H9 (cell line): ENCODE measurements at regions not wholly inside any gene's neighbourhood (a gene's known extent, or its start where the extent isn't known, plus 50 kb on each side); places are given as distances from the start of the nearest gene placed in this dataset.

Experiments
- DNase-seq: peaks from one replicate; pipeline ENCODE4 v3.0.0-alpha.2; 2017
- H2AFZ ChIP-seq: one replicate; pipeline ENCODE4 v1.6.1; 2013; ENCODE audit warnings: mild to moderate bottlenecking, low read length, control low read depth, moderate library complexity
- H2AK5ac ChIP-seq: 2 replicates; pipeline ENCODE4 v1.6.1; 2013; ENCODE audit warnings: low read length, control low read depth, mixed read lengths; ENCODE audit not compliant: insufficient read length
- H2BK120ac ChIP-seq: one replicate; pipeline ENCODE4 v1.6.1; 2013; ENCODE audit warnings: low read depth, mild to moderate bottlenecking, low read length, control low read depth, inconsistent platforms; ENCODE audit not compliant: poor library complexity, severe bottlenecking
- H2BK12ac ChIP-seq: 2 replicates; pipeline ENCODE4 v1.6.1; 2013; ENCODE audit warnings: low read length, control low read depth, mixed read lengths, low read depth; ENCODE audit not compliant: insufficient read length
- H2BK15ac ChIP-seq: 2 replicates; pipeline ENCODE4 v1.6.1; 2013; ENCODE audit warnings: low read depth, low read length, control low read depth
- H2BK20ac ChIP-seq: one replicate; pipeline ENCODE4 v1.6.1; 2013; ENCODE audit warnings: low read depth, mild to moderate bottlenecking, low read length, control low read depth, inconsistent platforms; ENCODE audit not compliant: poor library complexity, severe bottlenecking
- H2BK5ac ChIP-seq: 2 replicates; pipeline ENCODE4 v1.6.1; 2013; ENCODE audit warnings: low read length, control low read depth, mixed read lengths; ENCODE audit not compliant: insufficient read length
- H3K14ac ChIP-seq: 2 replicates; pipeline ENCODE4 v1.6.1; 2013; ENCODE audit warnings: low read length, control low read depth; ENCODE audit not compliant: insufficient read depth
- H3K18ac ChIP-seq: 2 replicates; pipeline ENCODE4 v1.6.1; 2013; ENCODE audit warnings: low read depth, mild to moderate bottlenecking, mixed read lengths, low read length, control low read depth; ENCODE audit not compliant: insufficient read length
- H3K23ac ChIP-seq: 2 replicates; pipeline ENCODE4 v1.6.1; 2013; ENCODE audit warnings: low read length, control low read depth, mixed read lengths, low read depth; ENCODE audit not compliant: insufficient read length
- H3K23me2 ChIP-seq: 2 replicates; pipeline ENCODE4 v1.6.1; 2013; ENCODE audit warnings: low read depth, mild to moderate bottlenecking, mixed read lengths, low read length, control low read depth; ENCODE audit not compliant: insufficient read length, poor library complexity, severe bottlenecking
- H3K27ac ChIP-seq: 2 replicates; pipeline ENCODE4 v1.5.1; 2013; ENCODE audit warnings: low read length, control low read depth, mixed read lengths, low read depth; ENCODE audit not compliant: insufficient read length
- H3K27me3 ChIP-seq: 2 replicates; pipeline ENCODE4 v1.6.1; 2013; ENCODE audit warnings: low read length, control low read depth, inconsistent platforms; ENCODE audit not compliant: insufficient read depth
- H3K4ac ChIP-seq: 2 replicates; pipeline ENCODE4 v1.6.1; 2013; ENCODE audit warnings: low read depth, mild to moderate bottlenecking, control low read depth, inconsistent platforms, low read length, moderate library complexity
- H3K4me1 ChIP-seq: 2 replicates; pipeline ENCODE4 v1.6.1; 2013; ENCODE audit warnings: low read length, control low read depth, inconsistent platforms; ENCODE audit not compliant: insufficient read depth
- H3K4me2 ChIP-seq: 2 replicates; pipeline ENCODE4 v1.6.1; 2013; ENCODE audit warnings: low read length, control low read depth, mixed read lengths; ENCODE audit not compliant: insufficient read length, insufficient read depth
- H3K56ac ChIP-seq: 2 replicates; pipeline ENCODE4 v1.6.1; 2013; ENCODE audit warnings: low read depth, mild to moderate bottlenecking, mixed read lengths, low read length, control low read depth; ENCODE audit not compliant: insufficient read length
- H3K79me1 ChIP-seq: 2 replicates; pipeline ENCODE4 v1.6.1; 2013; ENCODE audit warnings: low read depth, mild to moderate bottlenecking, moderate library complexity, low read length, control low read depth, inconsistent platforms; ENCODE audit not compliant: insufficient read depth, poor library complexity, severe bottlenecking
- H3K79me2 ChIP-seq: 2 replicates; pipeline ENCODE4 v1.6.1; 2013; ENCODE audit warnings: low read length, control low read depth, inconsistent platforms; ENCODE audit not compliant: insufficient read depth
- H3K9ac ChIP-seq: 2 replicates; pipeline ENCODE4 v1.6.1; 2013; ENCODE audit warnings: low read length, control low read depth, mixed read lengths; ENCODE audit not compliant: insufficient read length; ENCODE audit errors: extremely low read depth
- H3K9me3 ChIP-seq: one replicate; pipeline ENCODE4 v1.6.1; 2013; ENCODE audit warnings: low read depth, low read length, inconsistent platforms; ENCODE audit not compliant: control insufficient read depth
- H3T11ph ChIP-seq: one replicate; pipeline ENCODE4 v1.6.1; 2013; ENCODE audit warnings: mild to moderate bottlenecking, low read length, control low read depth, inconsistent platforms
- H4K20me1 ChIP-seq: one replicate; pipeline ENCODE4 v1.6.1; 2013; ENCODE audit not compliant: control insufficient read depth, insufficient read length, insufficient read depth
- H4K5ac ChIP-seq: 2 replicates; pipeline ENCODE4 v1.6.1; 2013; ENCODE audit warnings: low read depth, mild to moderate bottlenecking, mixed read lengths, low read length, control low read depth; ENCODE audit not compliant: insufficient read length
- H4K8ac ChIP-seq: replicated peaks from 2 replicates; pipeline ENCODE4 v1.6.1; 2013; ENCODE audit warnings: low read length, control low read depth, mixed read lengths, low read depth; ENCODE audit not compliant: insufficient read length
- H4K91ac ChIP-seq: 2 replicates; pipeline ENCODE4 v1.6.1; 2013; ENCODE audit warnings: low read depth, mild to moderate bottlenecking, moderate library complexity, mixed read lengths, low read length, control low read depth; ENCODE audit not compliant: insufficient read length
- H3K27ac Mint-ChIP-seq, 3 experiments: 2 replicates in 2 of 3; 3 replicates in 1 of 3; pipeline ENCODE4 v1.8.0; 2020 to 2021; ENCODE audit warnings: mixed read lengths in 3 of 3, mild to moderate bottlenecking in 1 of 3, moderate library complexity in 1 of 3
- H3K27me3 Mint-ChIP-seq: 2 replicates; pipeline ENCODE4 v1.8.0; 2021; ENCODE audit warnings: low read depth, mild to moderate bottlenecking, moderate library complexity, mixed read lengths
- H3K36me3 Mint-ChIP-seq, 3 experiments: 2 replicates in 2 of 3; 3 replicates in 1 of 3; pipeline ENCODE4 v1.8.0; 2020 to 2021; ENCODE audit warnings: low read depth in 3 of 3, mixed read lengths in 3 of 3; ENCODE audit not compliant: insufficient read depth in 1 of 3
- H3K4me1 Mint-ChIP-seq, 2 experiments: 2 replicates each; pipeline ENCODE4 v1.8.0; 2020; ENCODE audit warnings: mixed read lengths in 2 of 2
- H3K4me3 Mint-ChIP-seq, 2 experiments: 2 replicates in 1 of 2; 3 replicates in 1 of 2; pipeline ENCODE4 v1.8.0; 2020 to 2021; ENCODE audit warnings: mild to moderate bottlenecking in 2 of 2, mixed read lengths in 2 of 2, moderate library complexity in 1 of 2
- H3K9me3 Mint-ChIP-seq, 2 experiments: 2 replicates in 1 of 2; 3 replicates in 1 of 2; pipeline ENCODE4 v1.8.0; 2020; ENCODE audit warnings: mild to moderate bottlenecking in 2 of 2, mixed read lengths in 2 of 2, moderate library complexity in 1 of 2
- CTCF ChIP-seq: fragments of 200-600 bp; sonication (generic); conservative IDR thresholded peaks from 3 replicates; pipeline ENCODE4 v1.8.0; 2021; ENCODE audit warnings: antibody characterized with exemption, mild to moderate bottlenecking
- WGBS: extraction: QIAGEN DNeasy Blood & Tissue Kit; methylation state at CpG from one replicate; pipeline ENCODE4 v1.1.7; 2013; ENCODE audit warnings: missing lambda C conversion rate, low lambda C conversion rate, mixed read lengths; ENCODE audit not compliant: insufficient read length; ENCODE audit errors: extremely low coverage; 5-methylcytosine and 5-hydroxymethylcytosine counted together

GRCh38 chr12:58564721-58565120 lies 355.6 kb downstream of the LRIG3 start:
- no peaks in the 10 kb centered on the region for H3K79me2 ChIP-seq
- no peak overlapping the region for H2AFZ ChIP-seq
- Mint-ChIP-seq H3K4me1 (no peaks in the 10 kb centered on the region), H3K9me3 (no peaks in the 10 kb centered on the region), H3K4me3 (no peak overlapping the region), H3K27me3 (no peaks in the 10 kb centered on the region), H3K27ac (no peak overlapping the region), H3K36me3 (no peaks in the 10 kb centered on the region)
- no CpG with 5 or more reads among the region's 1 CpG for WGBS
- no peak overlapping the region for H3K14ac ChIP-seq
- no peak overlapping the region for H3K4ac ChIP-seq
- no peak overlapping the region for H3T11ph ChIP-seq
- H3K9me3 ChIP-seq, result no peaks in the 10 kb centered on the region
- H3K56ac ChIP-seq, result no peak overlapping the region
- no peak overlapping the region for H3K18ac ChIP-seq
- H2BK20ac ChIP-seq, result no peak overlapping the region
- no peak overlapping the region for H4K8ac ChIP-seq
- no peak overlapping the region for H2BK5ac ChIP-seq
- H2BK15ac ChIP-seq, result no peak overlapping the region
- TF ChIP-seq CTCF, result no peak
- no peaks in the 10 kb centered on the region for H3K23me2 ChIP-seq
- no peak overlapping the region for H2BK120ac ChIP-seq
- H4K5ac ChIP-seq, result no peak overlapping the region
- H3K79me1 ChIP-seq, result no peaks in the 10 kb centered on the region
- H3K23ac ChIP-seq, result no peak overlapping the region
- no peak overlapping the region for H4K91ac ChIP-seq
- H3K4me2 ChIP-seq, result no peak overlapping the region
- no peaks in the 10 kb centered on the region for H3K27me3 ChIP-seq
- DNase-seq, result no peak
- H4K20me1 ChIP-seq, result no peaks in the 10 kb centered on the region
- no peaks in the 10 kb centered on the region for H3K4me1 ChIP-seq
- H3K9ac ChIP-seq, result no peak overlapping the region
- H2BK12ac ChIP-seq, result no peak overlapping the region
- H3K27ac ChIP-seq, result no peak overlapping the region
- H2AK5ac ChIP-seq, result no peak overlapping the region
